Stimulated activated CD4-positive, alpha-beta T cell treated with anti-CD3 and anti-CD28 coated beads, Interleukin-1b, Interleukin-23, amount 100 ng/mL, for 48 hours (primary cell): ENCODE measurements at regions not wholly inside any gene's neighbourhood (a gene's known extent, or its start where the extent isn't known, plus 50 kb on each side); places are given as distances from the start of the nearest gene placed in this dataset.
A peak's percentile ranks its signal among the peaks of the same experiment; 100 is the strongest.

Source experiments
- DNase-seq: peaks from one replicate; pipeline ENCODE4 v3.0.0-alpha.2; 2020

DNA sequence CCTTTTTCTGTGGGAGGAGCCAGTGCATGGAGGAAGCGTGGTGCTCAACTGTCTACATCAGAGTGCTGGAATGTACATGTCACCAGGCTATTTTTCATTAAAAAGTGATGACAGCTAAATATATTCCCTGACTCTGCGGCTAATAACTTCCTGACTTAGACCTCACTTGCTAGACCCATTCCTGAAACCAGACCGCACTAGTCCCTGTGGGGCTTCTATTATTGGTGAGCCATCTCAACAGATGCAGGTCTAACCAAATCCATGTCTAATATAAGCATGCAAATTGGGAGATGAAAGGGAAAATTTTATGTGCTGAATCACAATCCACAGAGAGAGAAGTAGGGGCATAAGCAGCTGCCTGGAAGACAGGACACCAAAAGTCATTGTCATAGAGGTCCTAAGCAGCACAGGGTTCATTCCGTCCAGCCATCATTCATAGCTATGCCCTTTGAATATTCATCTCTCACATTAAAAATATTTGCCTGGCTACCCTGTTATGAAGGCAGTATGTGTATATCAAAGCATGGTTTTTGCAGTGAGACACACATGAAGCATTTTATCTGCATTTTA, 110.9 kb upstream of the BLID start:
- DNase-seq: no peak

DNA sequence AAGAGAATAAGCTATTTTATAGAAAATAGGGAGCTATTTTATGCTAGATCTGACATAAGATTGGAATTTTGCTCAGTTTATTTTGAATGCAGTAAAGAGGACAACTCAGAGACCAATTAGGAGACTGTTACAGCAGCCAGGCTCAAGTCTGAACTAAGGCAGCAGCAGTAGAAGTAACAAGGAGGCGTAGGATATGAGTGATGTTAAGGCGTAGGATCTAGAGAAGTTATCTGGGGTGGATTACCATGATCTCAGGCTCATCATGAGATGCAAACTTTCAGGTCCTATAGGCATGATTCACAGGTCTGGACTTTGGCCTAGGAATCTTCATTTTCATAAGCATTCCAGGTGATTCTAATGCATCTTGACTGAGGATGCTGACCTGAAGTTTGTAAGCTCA, 108.9 kb upstream of the BLID start:
- no peak for DNase-seq

- no peak for DNase-seq
These were observed 104.3 kb upstream of the BLID start for GRCh38 chr11:122220321-122220720.

DNA sequence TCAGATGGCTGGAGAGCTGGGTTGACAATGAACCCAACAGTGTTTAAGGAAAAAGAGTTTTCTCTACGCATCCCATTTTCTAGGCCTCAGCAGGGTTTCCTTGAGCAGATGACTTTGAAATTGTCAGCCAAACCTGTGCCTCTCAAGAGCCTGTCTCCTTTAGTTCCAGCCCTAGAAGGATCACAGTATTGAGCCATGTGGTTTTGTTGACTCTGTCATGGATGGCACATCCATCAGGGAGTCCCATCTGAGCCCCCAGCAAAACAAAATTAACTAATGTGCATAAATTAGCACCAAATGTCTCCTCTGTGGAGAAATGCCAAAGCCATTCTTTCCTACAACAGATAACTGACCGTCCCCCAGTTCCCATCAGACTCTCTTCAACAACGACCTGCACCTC, 103.8 kb upstream of the BLID start:
- no peak for DNase-seq

DNA sequence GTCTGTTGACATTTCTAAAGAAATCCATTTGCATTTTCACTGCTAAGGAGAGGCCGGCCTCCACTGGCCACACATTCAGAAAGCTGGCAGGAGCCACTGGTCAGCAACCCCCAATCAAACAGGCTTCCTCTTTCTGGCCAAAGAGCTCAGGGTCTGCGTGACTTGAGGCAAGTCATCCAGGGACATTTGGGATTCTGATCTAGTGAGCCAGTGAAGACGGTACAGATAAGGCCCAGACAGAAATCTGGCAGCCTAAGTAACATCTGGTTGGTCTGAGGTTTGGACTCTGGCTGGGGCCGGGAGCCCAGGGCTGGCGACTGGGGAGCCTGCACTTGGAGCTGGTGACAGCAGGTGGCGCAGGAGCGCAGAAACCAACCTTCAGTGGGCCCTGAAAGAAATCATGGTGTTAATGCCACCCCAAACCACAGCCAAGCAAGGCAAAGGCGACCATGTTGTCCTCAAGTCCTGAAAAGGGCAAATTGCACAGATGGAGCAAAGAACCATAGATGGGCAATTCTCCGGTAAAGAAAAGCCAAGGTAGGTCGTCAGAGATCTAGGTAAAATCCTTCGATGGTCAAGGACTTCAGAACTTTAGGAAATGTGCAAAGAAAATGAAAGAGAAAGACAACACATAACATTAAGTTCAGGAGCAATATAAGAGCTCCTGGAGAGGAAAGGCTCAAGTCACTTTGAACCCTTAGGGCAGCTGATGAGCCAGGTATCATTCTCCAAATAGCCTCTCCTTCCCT, 99.4 kb upstream of the BLID start:
- peak; percentile 12 for DNase-seq

GRCh38 chr11:122214567-122214966, 98.6 kb upstream of the BLID start:
- DNase-seq: no peak

- no peak for DNase-seq
These were observed 98.1 kb upstream of the BLID start for GRCh38 chr11:122214080-122214479.

DNA sequence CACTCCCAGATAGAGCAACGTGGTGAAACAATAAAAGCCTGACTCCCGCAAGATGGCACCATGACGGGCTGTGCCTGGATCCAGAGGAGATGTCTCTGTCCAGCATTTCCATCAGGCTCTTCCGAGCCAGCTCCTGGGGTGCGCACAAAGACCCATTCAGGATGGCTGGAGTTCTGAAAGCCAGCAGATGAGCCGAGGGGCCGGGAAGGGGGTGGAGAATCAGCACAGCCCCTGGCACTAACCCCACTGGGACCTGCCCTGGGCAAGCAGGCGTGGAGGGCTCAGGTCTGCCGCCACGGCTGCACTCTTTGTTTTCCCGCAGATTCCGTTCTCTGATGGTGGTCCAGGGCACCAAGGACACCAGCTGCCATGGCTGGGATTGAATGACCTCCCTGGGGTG, 97.2 kb upstream of the BLID start:
- DNase-seq: no peak

DNA sequence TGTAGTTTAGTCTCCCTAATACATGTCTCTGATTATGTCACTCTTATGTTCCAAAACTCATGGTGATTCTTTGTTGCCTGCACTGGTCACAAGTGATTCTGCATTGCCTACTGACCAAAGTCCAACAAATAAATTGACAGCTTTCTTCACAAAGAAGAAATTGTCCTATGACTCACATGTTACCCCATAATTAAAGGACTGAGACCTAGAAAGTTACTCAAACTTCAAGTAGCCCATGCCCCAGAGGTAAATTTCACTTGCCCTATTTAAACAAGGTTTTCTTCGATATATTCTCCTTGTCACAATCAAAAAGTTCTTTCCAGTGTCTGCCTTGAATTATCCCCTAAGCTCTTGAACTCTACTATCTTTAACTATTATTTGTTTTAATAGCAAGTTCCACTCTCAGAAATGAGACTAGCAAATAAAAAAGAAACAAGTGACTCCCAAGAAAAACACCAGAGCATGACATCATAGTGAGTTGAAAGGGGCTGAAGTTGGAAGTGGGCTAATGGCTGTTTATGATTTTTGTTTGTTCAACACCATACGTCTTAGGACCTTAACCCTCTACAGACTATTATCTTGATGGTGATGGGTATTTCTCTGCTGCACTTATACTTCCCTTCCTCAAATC, 94.5 kb upstream of the BLID start:
- DNase-seq: no peak

DNA sequence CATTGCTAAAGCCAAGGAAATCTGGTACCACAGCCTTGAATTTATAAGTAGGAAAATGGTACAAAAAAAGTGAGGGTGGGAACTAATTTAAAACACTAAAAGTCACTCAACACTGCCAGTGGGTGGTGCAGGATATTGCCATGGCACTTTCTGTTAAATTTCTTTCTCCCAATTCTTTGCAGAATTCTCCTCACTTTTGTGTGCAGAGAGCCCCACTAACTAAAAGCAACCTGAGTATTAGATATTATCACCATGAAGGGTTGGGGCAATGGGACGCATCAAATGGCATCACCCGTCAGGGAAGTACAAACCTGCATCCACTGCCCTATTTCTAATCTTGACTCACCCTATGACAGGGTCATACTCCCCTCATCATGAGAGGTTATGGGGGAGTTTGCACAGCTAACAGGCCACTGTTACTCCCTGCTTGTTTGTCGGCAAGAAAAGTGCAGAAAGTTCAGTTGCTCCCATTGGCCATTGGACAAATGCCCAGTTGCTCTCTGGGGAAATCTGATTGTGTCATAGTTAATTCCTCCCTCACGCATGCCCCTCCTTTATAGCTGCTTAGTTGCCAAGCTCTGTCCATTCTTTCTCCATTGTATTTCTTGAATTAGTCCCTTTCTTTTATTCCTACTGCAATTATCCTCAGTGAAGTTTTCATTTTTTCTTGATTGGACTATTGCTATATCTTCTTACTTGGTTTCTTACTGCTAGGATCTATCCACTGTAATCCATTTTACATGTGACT, 93.8 kb upstream of the BLID start:
- no peak for DNase-seq

- no peak for DNase-seq
These were observed 92.1 kb upstream of the BLID start for GRCh38 chr11:122207921-122208764.

DNA sequence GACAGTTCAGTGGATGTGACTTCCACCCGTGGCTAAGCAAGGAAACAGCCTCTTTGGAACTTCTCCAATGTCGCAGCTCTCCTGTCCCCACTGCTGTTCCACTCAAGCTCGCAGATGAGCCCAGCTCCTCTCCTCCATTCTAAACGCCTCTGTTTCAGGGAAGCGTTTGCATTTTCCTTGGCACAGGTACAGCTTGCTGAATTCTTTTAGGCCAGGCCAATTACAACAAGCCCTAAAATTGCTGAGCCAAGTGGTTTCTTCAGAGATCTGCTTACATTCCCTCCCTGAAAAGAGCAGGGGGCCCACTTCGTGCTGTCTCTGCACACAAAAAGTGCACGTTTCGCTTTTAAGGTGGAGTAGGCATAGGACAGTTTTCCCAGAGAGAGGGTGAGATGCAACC, 91.5 kb upstream of the BLID start:
- DNase-seq: no peak

- no peak for DNase-seq
These were observed 89.0 kb upstream of the BLID start for GRCh38 chr11:122205036-122205435.

GRCh38 chr11:122204206-122204605, 88.2 kb upstream of the BLID start:
- no peak for DNase-seq

- peak; percentile 43 for DNase-seq
These were observed 87.0 kb upstream of the BLID start for GRCh38 chr11:122202951-122203456.

- DNase-seq: no peak
These were observed 86.3 kb upstream of the BLID start for GRCh38 chr11:122202161-122202950.

GRCh38 chr11:122201106-122201505, 85.1 kb upstream of the BLID start:
- DNase-seq: no peak

DNA sequence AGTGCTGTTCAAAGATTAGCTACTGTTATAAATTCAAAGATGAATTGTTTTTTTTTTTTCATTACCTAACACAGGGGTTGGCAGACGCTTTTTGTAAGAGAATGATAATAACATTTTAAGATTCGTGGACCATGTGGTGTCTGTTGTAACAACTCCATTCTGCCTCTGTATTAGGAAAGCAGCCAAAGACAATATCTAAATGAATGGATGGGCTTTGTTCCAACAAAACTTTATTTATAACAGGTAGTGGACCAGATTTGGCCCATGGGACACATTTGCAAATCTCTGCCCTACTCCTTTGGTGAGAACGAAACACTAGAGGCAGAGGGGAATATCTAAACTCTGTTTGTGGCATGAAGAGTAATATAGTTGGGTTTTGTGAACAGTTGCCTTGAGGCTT, 83.6 kb upstream of the BLID start:
- no peak for DNase-seq

GRCh38 chr11:122198291-122198983, 82.4 kb upstream of the BLID start:
- no peak for DNase-seq

- DNase-seq: no peak
These were observed 81.3 kb upstream of the BLID start for GRCh38 chr11:122197066-122197987.
